MCF 10A (cell line): ENCODE measurements at regions not wholly inside any gene's neighbourhood (a gene's known extent, or its start where the extent isn't known, plus 50 kb on each side); places are given as distances from the start of the nearest gene placed in this dataset.
A peak's percentile ranks its signal among the peaks of the same experiment; 100 is the strongest.

Experiments
- BruUV-seq: library from RNA; stranded (reverse); fragments of 400-500 nt; replicated peaks from 2 replicates; lab custom pipeline; 2021; lab: Mats Ljungman, UMichigan
- CTCF ChIA-PET: fragments of 300-600 bp; sonication (Branson Sonifier 250); formaldehyde crosslinking; extraction: SDS; loops from one replicate; lab custom pipeline; 2021; ENCODE audit warnings: antibody characterized with exemption, inconsistent platforms; lab: Yijun Ruan, JAX
- POLR2A ChIA-PET: fragments of 300-600, 350-650 bp; sonication (Branson Sonifier 250); formaldehyde crosslinking; extraction: SDS; loops from one replicate; lab custom pipeline; 2020; ENCODE audit warnings: antibody characterized with exemption, inconsistent platforms; lab: Yijun Ruan, JAX
- DNase-seq: peaks from one replicate; pipeline ENCODE4 v3.0.0-alpha.2; 2018; ENCODE audit not compliant: unreplicated experiment
- H3K27ac Mint-ChIP-seq: one replicate; pipeline ENCODE4 v1.8.0; 2022; ENCODE audit warnings: mild to moderate bottlenecking, low read depth, mixed read lengths; ENCODE audit not compliant: unreplicated experiment
- H3K27me3 Mint-ChIP-seq: one replicate; pipeline ENCODE4 v1.8.0; 2022; ENCODE audit warnings: mixed read lengths; ENCODE audit not compliant: insufficient read depth, unreplicated experiment
- H3K36me3 Mint-ChIP-seq: one replicate; pipeline ENCODE4 v1.8.0; 2022; ENCODE audit warnings: mild to moderate bottlenecking, moderate library complexity, mixed read lengths; ENCODE audit not compliant: insufficient read depth, unreplicated experiment
- H3K4me1 Mint-ChIP-seq: one replicate; pipeline ENCODE4 v1.8.0; 2022; ENCODE audit warnings: mixed read lengths; ENCODE audit not compliant: insufficient read depth, unreplicated experiment
- H3K4me3 Mint-ChIP-seq: one replicate; pipeline ENCODE4 v1.8.0; 2022; ENCODE audit warnings: mild to moderate bottlenecking, moderate library complexity, mixed read lengths; ENCODE audit not compliant: unreplicated experiment
- H3K9me3 Mint-ChIP-seq: one replicate; pipeline ENCODE4 v1.8.0; 2022; ENCODE audit warnings: mixed read lengths; ENCODE audit not compliant: unreplicated experiment
- CTCF ChIP-seq: fragments of 200-600 bp; IDR thresholded peaks from one replicate; pipeline ENCODE4 v1.8.0; 2022; ENCODE audit warnings: antibody characterized with exemption, mild to moderate bottlenecking; ENCODE audit not compliant: unreplicated experiment
- intact Hi-C: fragments of 100-400 bp; cut with micrococcal nuclease; formaldehyde crosslinking; loops from 2 replicates; pipeline ENCODE4 v1.14.1; 2022

DNA sequence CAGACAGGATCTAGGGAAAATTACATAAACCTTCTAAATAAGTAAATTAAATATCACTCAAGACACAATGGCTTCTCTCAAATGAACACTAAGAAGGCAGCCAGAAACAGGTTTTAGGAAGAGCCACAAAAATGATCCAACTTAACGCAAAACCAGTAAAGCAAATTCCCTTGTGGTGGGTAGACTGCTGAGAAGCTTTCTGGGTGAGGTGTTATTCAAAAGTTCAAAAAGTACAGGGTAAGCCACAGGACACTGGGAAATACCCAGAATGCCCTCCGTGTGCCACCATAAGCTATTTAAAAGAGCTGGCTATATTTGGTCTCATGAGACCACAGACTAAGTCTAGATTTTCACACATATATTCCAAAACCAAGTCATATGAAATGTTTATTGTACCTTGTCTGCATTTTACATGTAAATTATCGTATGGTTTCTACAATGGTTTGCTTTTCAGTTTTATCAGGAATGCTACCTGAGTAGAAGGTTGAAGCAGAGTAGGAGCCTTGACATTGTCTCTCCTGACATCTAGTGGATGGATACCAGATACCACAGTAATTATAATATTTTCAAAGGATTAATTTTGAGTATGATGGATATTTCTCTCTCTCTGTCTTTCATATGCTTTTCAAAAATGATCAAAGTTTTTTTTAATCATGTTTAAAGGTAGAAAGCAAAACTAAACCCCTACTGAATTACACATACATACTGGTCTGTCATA is 109.3 kb upstream of the KLHL13 start:
- Mint-ChIP-seq H3K27me3 (peaks cover 27% of the 10 kb centered on the region), H3K27ac (peak overlapping the region; percentile 77), H3K9me3 (no peaks in the 10 kb centered on the region), H3K36me3 (no peaks in the 10 kb centered on the region), H3K4me3 (peak overlapping the region; percentile 55), H3K4me1 (peaks cover 14% of the 10 kb centered on the region)
- intact Hi-C loops, result loop anchor here (1.0 to 10.0 kb wide), 3 partner anchors 229 to 1731 kb away; no protein-coding TSS in a partner anchor
- DNase-seq, result peak; percentile 50
- TF ChIP-seq CTCF, result peak; percentile 53
- ChIA-PET CTCF (interaction anchor here (0.6 to 2.0 kb wide), 17 partner anchors 9 to 1954 kb away, joined by 3 to 17 read pairs (median 4); no protein-coding TSS in a partner anchor), POLR2A (interaction anchor here (0.6 to 2.5 kb wide), 5 partner anchors 9 to 1414 kb away, joined by 3 to 12 read pairs (median 4); no protein-coding TSS in a partner anchor)
- BruUV-seq, result no TSS peak

DNA sequence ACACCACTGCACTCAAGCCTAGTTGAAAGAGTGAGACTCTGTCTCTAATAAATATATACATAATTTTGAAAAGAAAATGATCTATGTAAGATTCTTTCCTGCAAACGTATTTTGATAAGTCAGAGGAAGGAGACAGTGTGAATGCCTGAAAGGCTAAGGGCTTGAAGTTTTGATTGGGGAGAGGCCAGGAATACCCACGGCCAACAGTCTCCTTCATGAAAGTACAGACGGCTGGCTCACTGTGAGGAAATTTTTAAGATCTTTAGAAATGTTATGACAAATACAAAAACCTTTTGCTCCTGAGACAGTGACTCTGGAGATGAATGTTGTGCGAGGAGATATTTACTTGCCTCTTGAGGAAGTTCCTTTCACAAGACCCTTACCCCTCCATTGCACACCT is 111.4 kb upstream of the KLHL13 start:
- Mint-ChIP-seq H3K27ac (no peak overlapping the region), H3K36me3 (no peaks in the 10 kb centered on the region), H3K4me3 (no peak overlapping the region), H3K4me1 (peaks cover 14% of the 10 kb centered on the region), H3K9me3 (no peaks in the 10 kb centered on the region), H3K27me3 (peaks cover 41% of the 10 kb centered on the region)
- ChIA-PET POLR2A (no interaction called here), CTCF (interaction anchor here (0.7 to 0.8 kb wide), 2 partner anchors 27 to 321 kb away, joined by 3 to 4 read pairs; no protein-coding TSS in a partner anchor)
- DNase-seq, result no peak
- BruUV-seq, result no TSS peak
- TF ChIP-seq CTCF, result no peak
- intact Hi-C loops, result loop anchor here (10.0 kb wide), 2 partner anchors 713 to 1733 kb away; no protein-coding TSS in a partner anchor

DNA sequence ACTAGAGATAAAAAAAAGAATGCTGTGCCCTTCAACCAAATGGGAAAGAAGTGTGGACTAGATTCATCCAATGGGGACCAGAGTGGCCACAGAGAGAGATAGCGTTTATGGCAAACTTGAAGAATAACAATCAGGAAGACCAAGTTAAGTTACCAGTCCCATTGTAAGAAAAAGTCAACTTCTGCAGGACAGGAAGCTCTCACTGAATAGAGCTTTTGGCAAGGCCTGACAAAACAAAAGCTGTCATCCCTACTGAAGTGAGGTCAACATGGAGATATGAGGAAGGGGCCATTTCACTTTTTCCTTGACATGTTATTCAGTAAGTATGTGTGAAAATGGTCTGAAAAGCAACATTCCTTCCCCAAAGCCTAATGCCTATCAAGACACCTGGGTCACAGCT is 111.8 kb upstream of the KLHL13 start:
- ChIA-PET CTCF (interaction anchor here (0.7 to 0.9 kb wide), 3 partner anchors 26 to 717 kb away, joined by 3 to 4 read pairs (median 3); no protein-coding TSS in a partner anchor), POLR2A (no interaction called here)
- H3K27ac Mint-ChIP-seq, result no peak overlapping the region
- intact Hi-C loops, result loop anchor here (10.0 kb wide), 2 partner anchors 714 to 1734 kb away; no protein-coding TSS in a partner anchor
- H3K4me3 Mint-ChIP-seq, result no peak overlapping the region
- H3K27me3 Mint-ChIP-seq, result peaks cover 41% of the 10 kb centered on the region
- no peak for TF ChIP-seq CTCF
- H3K36me3 Mint-ChIP-seq, result no peaks in the 10 kb centered on the region
- BruUV-seq, result no TSS peak
- no peak for DNase-seq
- peaks cover 14% of the 10 kb centered on the region for H3K4me1 Mint-ChIP-seq
- no peaks in the 10 kb centered on the region for H3K9me3 Mint-ChIP-seq

GRCh38 chrX:118231464-118231863 is 114.4 kb upstream of the WDR44 start:
- CTCF ChIA-PET, result no interaction called here
- Mint-ChIP-seq H3K9me3 (no peaks in the 10 kb centered on the region), H3K4me3 (no peak overlapping the region), H3K27me3 (peaks cover 41% of the 10 kb centered on the region), H3K36me3 (no peaks in the 10 kb centered on the region), H3K4me1 (no peaks in the 10 kb centered on the region), H3K27ac (no peak overlapping the region)
- DNase-seq, result no peak
- intact Hi-C loops, result no loop called here
- BruUV-seq, result no TSS peak
- no peak for TF ChIP-seq CTCF
- POLR2A ChIA-PET, result no interaction called here
